ENCODE measurements at regions not wholly inside any gene's neighbourhood (a gene's known extent, or its start where the extent isn't known, plus 50 kb on each side); places are given as distances from the start of the nearest gene placed in this dataset.

- TF ChIP-seq ATF6 (CRISPR knock-in tag; conservative IDR thresholded peaks at IDR 0.05) (no peak), SKI (IDR thresholded peaks at IDR 0.05; ENCODE audit: partially characterized antibody) (no peak), ZFP36 (IDR thresholded peaks at IDR 0.05; ENCODE audit: borderline replicate concordance, low read depth, low read length, partially characterized antibody) (no peak), ESRRA (CRISPR knock-in tag; IDR thresholded peaks at IDR 0.05; ENCODE audit: low read depth) (peak; percentile 29; the same call in 1 of the 2 replicates), MLXIP (CRISPR knock-in tag; IDR thresholded peaks at IDR 0.05; ENCODE audit: borderline replicate concordance) (no peak), RFX1 (IDR thresholded peaks at IDR 0.05) (peak; percentile 77; the same call in 1 of the 2 replicates), MED8 (CRISPR knock-in tag; IDR thresholded peaks at IDR 0.05; ENCODE audit: insufficient replicate concordance) (no peak), SRSF4 (IDR thresholded peaks at IDR 0.05; ENCODE audit: low read depth, low read length, poor library complexity, severe bottlenecking) (no peak), ZNF441 (CRISPR knock-in tag; IDR thresholded peaks at IDR 0.05; ENCODE audit: borderline replicate concordance) (no peak), ONECUT2 (CRISPR knock-in tag; IDR thresholded peaks at IDR 0.05) (peak; percentile 75), PRPF4 (IDR thresholded peaks at IDR 0.05; ENCODE audit: low read depth, low read length, poor library complexity, severe bottlenecking) (no peak), HES4 (CRISPR knock-in tag; IDR thresholded peaks at IDR 0.05; ENCODE audit: borderline replicate concordance) (no peak), NKX3-1 (CRISPR knock-in tag; IDR thresholded peaks at IDR 0.05) (no peak), IKZF5 (CRISPR knock-in tag; IDR thresholded peaks at IDR 0.05) (no peak; the same call in 1 of the 2 replicates), HNRNPK (IDR thresholded peaks at IDR 0.05; ENCODE audit: low read depth, low read length, poor library complexity, severe bottlenecking) (no peak), PHF21A (CRISPR knock-in tag; IDR thresholded peaks at IDR 0.05) (no peak; the same call in 1 of the 2 replicates), ARNT (IDR thresholded peaks at IDR 0.05) (no peak), SRSF9 (IDR thresholded peaks at IDR 0.05; ENCODE audit: borderline replicate concordance, insufficient read depth, low read depth, low read length, poor library complexity, severe bottlenecking) (no peak), ARHGAP35 (CRISPR knock-in tag; IDR thresholded peaks at IDR 0.05; ENCODE audit: borderline replicate concordance) (no peak), HOXA7 (CRISPR knock-in tag; IDR thresholded peaks at IDR 0.05) (no peak), RAD21 (CRISPR knock-in tag; IDR thresholded peaks at IDR 0.05) (no peak), ARID3A (IDR thresholded peaks at IDR 0.05; ENCODE audit: low read depth, low read length) (no peak; the same call in 1 of the 2 replicates)
Observed at GRCh38 chr1:31511848-31512615, 64.3 kb upstream of the TINAGL1 start (continued).

Measured in HepG2 (cell line).